Motor neuron (in vitro differentiated cells): ENCODE measurements at regions not wholly inside any gene's neighbourhood (a gene's known extent, or its start where the extent isn't known, plus 50 kb on each side); places are given as distances from the start of the nearest gene placed in this dataset.

ENCODE experiments used
- ATAC-seq, 8 experiments: fragments of 200-7000 bp; cut with Tn5 transposase; replicated peaks in 6 of 8; 2 replicates each; pipeline ENCODE4 v1.8.0; 2021; ENCODE audit warnings: mild to moderate bottlenecking in 8 of 8, moderate library complexity in 8 of 8
- H3K27ac ChIP-seq, 2 donors: fragments of 250-450 bp; sonication (Bioruptor Pico); 2 replicates each; pipeline ENCODE4 v1.9.0; 2021; ENCODE audit warnings: antibody characterized with exemption in 2 of 2, mild to moderate bottlenecking in 2 of 2, moderate library complexity in 1 of 2
- H3K4me1 ChIP-seq, 2 donors: fragments of 250-450 bp; sonication (Bioruptor Pico); replicated peaks in 1 of 2; 2 replicates each; pipeline ENCODE4 v1.6.1; 2021; ENCODE audit warnings: antibody characterized with exemption in 2 of 2, mild to moderate bottlenecking in 2 of 2, moderate library complexity in 1 of 2
- H3K4me3 ChIP-seq, 5 donors: fragments of 250-450 bp; sonication (Bioruptor Pico); 2 replicates each; pipeline ENCODE4 v1.9.0; 2021; ENCODE audit warnings: antibody characterized with exemption in 5 of 5, mild to moderate bottlenecking in 5 of 5, moderate library complexity in 4 of 5
- WGBS, 10 experiments: fragments of 450-650 bp; shearing (Covaris generic); methylation state at CpG; one replicate each; pipeline ENCODE4 v1.0.0; 2022; 5-methylcytosine and 5-hydroxymethylcytosine counted together
- in situ Hi-C, 9 experiments: fragments of 400-800 bp; cut with MboI; loops; one replicate each; pipeline ENCODE4 v1.15.0; 2021; ENCODE audit warnings: low sequenced_read_pairs in 9 of 9, low pct_unique_long_range_greater_than_20kb in 2 of 9; ENCODE audit not compliant: unreplicated experiment in 9 of 9

DNA sequence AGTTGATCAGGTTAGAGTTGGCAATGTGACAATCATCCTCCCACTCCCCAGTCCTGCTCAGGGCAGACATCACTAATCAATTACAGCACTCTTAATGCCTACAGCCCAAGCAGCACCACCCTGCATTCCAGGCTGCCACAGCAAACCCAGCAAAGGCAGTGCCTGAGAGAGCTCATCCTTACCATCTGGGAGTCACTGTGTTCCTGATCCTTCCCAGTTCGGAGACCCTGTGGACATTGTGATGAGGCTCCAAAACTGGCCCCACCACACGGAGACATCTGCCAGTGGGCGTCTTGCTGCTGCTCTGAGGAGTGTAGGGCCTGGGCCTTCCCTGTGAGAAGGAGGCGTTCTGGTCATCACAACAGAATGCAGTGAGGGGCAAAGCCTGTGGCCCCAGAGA is 216.5 kb upstream of the CST7 start:
- in situ Hi-C loops = no loop called here
- 17 to 93% methylated on average over 1 to 3 of the region's 4 CpGs; no CpG with 5 or more reads in 8 of the 10 experiments for WGBS, 10 experiments
- H3K27ac ChIP-seq = no peak overlapping the region
- no peaks in the 10 kb centered on the region for H3K4me1 ChIP-seq
- ATAC-seq = no peak
- no peak overlapping the region for H3K4me3 ChIP-seq

DNA sequence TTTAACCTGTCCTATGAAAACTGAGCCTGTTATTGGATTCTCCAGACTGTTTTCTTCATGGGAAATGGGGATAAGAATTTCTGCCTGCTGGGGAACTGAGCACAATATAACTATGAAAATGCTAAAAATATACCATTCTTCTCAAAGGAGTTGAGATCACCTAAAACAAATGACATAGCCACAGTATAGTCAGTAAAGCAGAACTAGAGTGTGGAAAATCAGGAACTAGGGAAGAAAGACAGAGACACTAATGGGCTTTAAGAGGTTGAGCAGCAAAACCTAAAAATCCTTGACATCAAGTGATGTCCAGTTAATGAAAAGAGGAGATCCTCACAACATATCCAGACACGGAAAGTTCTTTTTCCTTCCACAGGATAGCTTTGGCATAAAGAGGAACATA is 215.7 kb upstream of the CST7 start:
- no peak for ATAC-seq
- Histone ChIP-seq H3K4me1 (no peaks in the 10 kb centered on the region), H3K27ac (no peak overlapping the region), H3K4me3 (no peak overlapping the region)
- in situ Hi-C loops = no loop called here
- 13 to 100% (median 80%) methylated on average over 1 of the region's 1 CpG; no CpG with 5 or more reads in 3 of the 10 experiments for WGBS, 10 experiments

DNA sequence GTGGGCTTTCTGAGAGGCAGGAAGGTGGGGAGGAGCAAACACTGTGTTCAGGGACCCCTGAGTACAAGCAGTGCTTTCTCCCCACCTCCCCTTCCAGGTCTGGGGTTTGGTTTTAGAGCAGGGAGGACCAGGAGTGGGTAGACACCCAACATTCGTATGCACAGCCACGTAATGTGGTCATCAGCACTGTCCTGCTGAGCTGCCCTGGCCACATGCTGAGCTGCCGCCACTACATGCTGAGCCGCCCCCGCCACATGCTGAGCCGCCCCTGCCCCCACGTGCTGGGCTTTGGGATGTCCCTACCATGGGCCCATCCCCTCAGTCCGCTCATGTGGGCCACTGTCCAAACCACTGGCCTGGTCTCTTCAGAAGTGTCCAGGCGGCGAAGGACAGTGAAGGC is 214.9 kb upstream of the CST7 start:
- ATAC-seq = no peak
- 100% methylated on average over 1 of the region's 10 CpGs; no CpG with 5 or more reads in 8 of the 10 experiments for WGBS, 10 experiments
- H3K4me1 ChIP-seq = no peaks in the 10 kb centered on the region
- in situ Hi-C loops = no loop called here
- no peak overlapping the region for H3K4me3 ChIP-seq
- no peak overlapping the region for H3K27ac ChIP-seq

DNA sequence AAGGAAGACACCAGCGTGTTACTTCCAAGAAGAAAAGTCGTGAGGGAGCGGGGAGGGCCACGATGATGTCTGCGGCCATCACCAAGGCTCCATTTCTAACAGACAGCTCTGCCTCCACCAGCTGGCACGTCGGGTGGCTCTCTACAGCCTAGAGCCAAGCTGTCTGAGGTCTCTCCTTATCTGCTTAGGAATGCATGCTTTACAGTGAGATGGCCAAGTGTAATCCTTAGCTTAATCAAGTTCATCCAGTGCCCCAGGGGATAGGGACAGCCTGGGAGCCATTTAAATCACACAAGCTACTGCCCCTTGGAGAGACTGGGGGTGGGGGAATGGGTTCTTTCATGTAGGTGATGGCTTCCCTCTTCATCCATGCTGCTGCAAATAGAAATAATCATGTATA is 213.8 kb upstream of the CST7 start:
- no peak for ATAC-seq
- Histone ChIP-seq H3K4me1 (no peaks in the 10 kb centered on the region), H3K4me3 (no peak overlapping the region), H3K27ac (no peak overlapping the region)
- WGBS, 10 experiments = 0 to 80% (median 40%) methylated on average over 1 to 3 of the region's 7 CpGs; no CpG with 5 or more reads in 5 of the 10 experiments
- in situ Hi-C loops = no loop called here

DNA sequence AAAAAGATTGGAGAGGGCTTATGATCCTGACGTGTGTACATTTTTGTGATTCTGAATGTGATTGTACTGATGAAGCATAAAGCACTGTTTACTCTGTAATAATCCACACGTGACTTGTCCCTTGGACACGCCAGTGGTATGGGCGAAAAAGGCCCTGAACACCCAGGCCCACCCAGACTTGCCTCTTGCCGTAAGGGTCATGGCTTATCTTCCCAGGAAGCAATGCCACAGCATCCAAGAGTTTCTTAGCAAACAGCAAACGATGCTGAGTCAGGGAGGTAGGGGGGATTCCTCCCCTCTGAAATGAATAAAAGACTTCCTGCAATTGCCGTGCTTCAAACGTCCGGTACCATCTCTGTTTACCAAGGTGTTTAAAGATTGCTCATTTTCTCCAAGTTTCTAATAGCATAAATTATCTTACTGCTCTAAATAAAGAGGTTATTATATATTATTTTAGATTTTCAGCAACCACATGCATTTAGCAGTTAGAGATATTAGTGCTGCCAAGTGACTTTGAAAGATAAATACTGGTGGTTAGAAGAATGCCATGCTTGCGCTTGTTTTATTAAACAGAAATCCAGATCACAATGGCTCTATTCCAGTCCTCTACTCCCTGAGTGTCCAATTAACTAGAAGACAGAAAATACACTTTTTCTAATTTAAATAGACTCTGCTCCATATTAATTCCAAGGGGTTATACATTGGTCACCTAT is 212.8 kb upstream of the CST7 start:
- in situ Hi-C loops = no loop called here
- no peak for ATAC-seq
- 29 to 72% (median 40%) methylated on average over 2 to 7 of the region's 10 CpGs; no CpG with 5 or more reads in 3 of the 10 experiments for WGBS, 10 experiments
- no peak overlapping the region for H3K27ac ChIP-seq
- H3K4me3 ChIP-seq = no peak overlapping the region
- H3K4me1 ChIP-seq = no peaks in the 10 kb centered on the region

DNA sequence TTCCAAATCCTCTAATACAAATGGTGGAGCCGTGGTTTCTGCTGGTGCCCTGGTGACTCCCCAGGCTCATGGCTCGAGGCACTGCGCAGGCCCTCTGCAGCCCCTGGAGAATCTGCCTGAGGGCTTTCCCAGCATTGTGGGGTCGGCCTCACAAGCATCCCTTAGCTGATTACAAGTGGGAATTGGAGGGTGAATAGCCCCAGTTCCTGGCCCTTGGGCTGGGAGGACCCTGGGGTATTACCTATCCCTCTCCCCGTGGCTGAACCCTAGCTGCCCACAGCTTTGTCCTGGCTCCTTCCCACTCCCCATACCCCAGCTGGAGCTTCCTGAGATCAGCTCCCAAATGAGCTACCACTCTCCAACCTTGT is 212.2 kb upstream of the CST7 start:
- in situ Hi-C loops = no loop called here
- Histone ChIP-seq H3K4me3 (no peak overlapping the region), H3K27ac (no peak overlapping the region), H3K4me1 (no peaks in the 10 kb centered on the region)
- ATAC-seq = no peak
- whole genome bisulfite sequencing, 10 experiments = 43 to 100% (median 71%) methylated on average over 1 to 3 of the region's 5 CpGs; no CpG with 5 or more reads in 7 of the 10 experiments

DNA sequence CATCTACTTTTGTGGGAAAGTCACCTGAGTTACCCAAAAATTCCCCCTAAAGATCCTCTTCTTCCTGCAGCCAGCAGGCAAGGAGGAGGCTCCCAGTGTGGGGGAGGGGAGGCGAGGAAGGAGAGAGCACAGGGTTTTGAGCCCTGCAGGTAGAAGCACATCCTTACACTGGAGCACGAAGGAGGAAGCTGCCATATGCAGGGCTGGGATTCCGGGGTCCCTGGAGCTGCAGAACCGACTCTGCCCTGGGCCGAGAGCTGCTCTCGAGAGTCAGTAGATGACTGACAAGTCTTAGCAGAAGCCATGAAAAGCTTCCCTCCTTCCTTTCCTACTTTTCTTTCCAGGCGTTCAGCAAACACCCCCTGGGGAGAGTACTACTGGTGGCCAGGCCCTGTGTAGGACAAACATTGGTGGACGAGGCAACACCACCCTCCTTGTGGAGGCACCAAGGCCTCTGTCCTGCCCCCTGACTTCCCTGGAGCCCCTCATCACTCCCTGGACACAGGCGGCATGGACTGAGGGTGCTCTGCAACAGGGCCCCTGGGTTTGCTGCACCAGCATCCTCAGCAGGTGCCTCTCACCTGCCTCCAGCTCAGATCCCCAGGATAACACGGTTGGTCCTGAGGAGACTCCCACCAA is 211.7 kb upstream of the CST7 start:
- Histone ChIP-seq H3K4me3 (no peak overlapping the region), H3K4me1 (no peaks in the 10 kb centered on the region), H3K27ac (no peak overlapping the region)
- in situ Hi-C loops = no loop called here
- 50 to 90% (median 80%) methylated on average over 1 to 6 of the region's 10 CpGs; no CpG with 5 or more reads in 5 of the 10 experiments for WGBS, 10 experiments
- no peak for ATAC-seq

DNA sequence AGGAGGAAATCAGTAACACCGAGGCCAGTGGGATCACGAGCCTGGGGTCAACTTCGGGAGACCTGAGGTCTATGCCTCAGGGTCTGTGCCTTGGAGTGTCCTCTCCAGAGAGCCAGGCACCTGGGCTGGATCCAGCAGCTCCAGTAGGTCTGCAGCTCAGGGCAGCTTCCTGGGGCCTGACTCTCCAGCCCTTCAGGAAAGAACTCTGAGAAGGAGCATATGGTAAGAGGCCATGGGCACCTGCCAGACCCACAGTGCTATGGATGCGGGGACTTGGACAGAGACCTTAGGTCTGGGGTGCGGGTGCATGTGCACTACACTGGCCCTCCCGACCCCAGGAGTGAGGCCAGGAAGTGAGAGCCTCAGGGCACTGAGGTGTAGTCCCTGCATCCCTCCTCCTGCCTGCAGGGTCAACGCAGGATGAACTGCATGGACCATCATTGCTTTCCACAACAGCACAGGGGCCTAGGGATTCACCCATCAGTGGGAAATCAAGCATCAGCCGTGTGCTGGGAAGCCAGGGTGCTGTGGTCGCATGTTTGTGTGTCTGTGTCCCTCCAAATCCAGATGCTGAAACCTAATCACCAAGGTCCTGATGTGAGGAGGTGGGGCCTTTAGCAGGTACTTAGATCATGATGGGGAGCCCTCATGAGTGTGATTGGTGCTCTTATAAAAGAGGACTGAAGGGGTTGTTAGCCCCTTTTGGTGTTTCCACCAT is 210.9 kb upstream of the CST7 start:
- in situ Hi-C loops = no loop called here
- Histone ChIP-seq H3K27ac (no peak overlapping the region), H3K4me3 (no peak overlapping the region), H3K4me1 (no peaks in the 10 kb centered on the region)
- no peak for ATAC-seq
- 40 to 100% (median 69%) methylated on average over 2 to 3 of the region's 9 CpGs; no CpG with 5 or more reads in 5 of the 10 experiments for WGBS, 10 experiments

DNA sequence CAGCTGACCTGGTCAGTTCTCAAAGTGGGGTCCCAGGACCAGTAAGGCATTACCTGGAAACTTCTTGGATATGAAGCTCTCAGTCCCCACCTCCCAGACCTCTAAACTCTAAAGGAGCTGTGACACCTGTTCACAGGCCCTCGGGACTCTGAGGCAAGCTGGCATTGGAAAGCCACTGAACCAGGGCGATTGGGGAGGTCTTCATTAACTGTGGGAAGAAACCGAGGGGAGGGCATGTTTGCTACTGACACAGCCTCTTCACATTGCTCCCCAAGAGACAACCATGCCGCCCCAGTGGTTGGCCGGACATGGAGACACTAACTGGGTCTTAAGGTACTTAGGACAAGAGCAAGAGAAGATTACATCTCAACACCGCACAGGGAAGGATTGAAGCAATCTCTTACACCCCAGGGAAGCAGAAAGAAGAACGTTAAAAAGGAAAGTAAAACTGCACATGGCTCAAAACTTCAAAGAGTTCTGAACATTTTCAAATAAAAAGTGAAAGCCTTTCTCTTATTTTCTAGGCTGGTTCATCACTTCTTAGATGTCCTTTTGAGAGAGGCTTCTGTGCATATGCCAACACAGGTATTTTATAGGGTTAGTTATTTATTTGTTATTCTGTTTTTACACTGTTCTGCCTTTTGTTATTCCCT is 210.0 kb upstream of the CST7 start:
- H3K4me1 ChIP-seq = no peaks in the 10 kb centered on the region
- no peak overlapping the region for H3K4me3 ChIP-seq
- no peak for ATAC-seq
- no peak overlapping the region for H3K27ac ChIP-seq
- 0 to 88% (median 72%) methylated on average over 1 to 7 of the region's 7 CpGs; no CpG with 5 or more reads in 1 of the 10 experiments for WGBS, 10 experiments
- in situ Hi-C loops = no loop called here

DNA sequence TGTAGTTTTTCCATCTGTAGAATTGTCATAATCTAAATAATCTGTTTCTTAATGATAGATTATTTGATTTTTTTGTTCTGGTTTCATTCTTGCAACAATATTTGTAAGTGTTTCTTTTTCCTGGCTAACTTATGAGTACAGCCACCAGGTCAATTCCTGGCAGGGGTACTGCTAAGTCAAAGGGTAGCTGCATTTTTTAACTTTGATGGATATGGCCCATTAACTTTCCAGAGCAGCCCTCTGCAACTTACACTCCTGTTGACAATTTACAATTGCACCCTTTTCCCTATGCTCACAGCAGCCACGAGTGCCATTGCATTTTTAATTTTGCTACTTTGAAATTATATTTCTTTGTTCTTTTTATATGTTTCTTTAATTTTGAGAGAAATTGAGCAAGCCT is 209.3 kb upstream of the CST7 start:
- in situ Hi-C loops = no loop called here
- H3K4me1 ChIP-seq = no peaks in the 10 kb centered on the region
- 0 to 22% (median 12%) methylated on average over 1 of the region's 1 CpG; no CpG with 5 or more reads in 1 of the 10 experiments for WGBS, 10 experiments
- no peak for ATAC-seq
- no peak overlapping the region for H3K4me3 ChIP-seq
- no peak overlapping the region for H3K27ac ChIP-seq

DNA sequence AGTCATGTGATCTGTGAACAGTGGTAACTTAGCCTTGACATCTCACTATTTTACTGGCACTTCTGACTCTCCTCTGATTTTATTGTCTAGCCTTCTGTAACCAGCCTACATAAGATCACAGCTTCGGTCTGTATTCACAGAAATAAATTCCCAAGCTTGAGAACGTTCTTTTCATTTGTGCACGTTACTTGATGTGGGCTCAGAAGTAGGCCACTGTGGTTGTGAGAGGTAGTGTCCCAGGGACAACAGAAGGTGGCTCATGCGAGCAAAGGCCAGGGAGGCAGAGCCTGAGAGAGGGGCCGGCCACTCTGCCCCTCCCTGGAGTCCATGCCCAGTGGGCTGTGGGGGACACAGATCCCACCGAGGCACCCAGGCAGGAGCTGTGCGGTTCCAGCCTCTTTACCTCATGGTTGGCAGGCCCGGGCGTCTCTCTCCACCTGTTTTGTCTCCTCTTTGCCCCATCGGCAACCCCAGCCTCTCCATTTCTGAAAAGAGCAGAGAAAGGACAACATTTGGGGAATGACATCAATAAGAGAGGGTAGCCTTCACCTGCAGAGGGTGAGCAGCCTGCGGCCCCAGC is 207.5 kb upstream of the CST7 start:
- H3K27ac ChIP-seq = no peak overlapping the region
- no peak overlapping the region for H3K4me3 ChIP-seq
- WGBS, 10 experiments = 50 to 95% (median 83%) methylated on average over 1 to 8 of the region's 11 CpGs; no CpG with 5 or more reads in 4 of the 10 experiments
- ATAC-seq = no peak
- no peaks in the 10 kb centered on the region for H3K4me1 ChIP-seq
- in situ Hi-C loops = no loop called here

DNA sequence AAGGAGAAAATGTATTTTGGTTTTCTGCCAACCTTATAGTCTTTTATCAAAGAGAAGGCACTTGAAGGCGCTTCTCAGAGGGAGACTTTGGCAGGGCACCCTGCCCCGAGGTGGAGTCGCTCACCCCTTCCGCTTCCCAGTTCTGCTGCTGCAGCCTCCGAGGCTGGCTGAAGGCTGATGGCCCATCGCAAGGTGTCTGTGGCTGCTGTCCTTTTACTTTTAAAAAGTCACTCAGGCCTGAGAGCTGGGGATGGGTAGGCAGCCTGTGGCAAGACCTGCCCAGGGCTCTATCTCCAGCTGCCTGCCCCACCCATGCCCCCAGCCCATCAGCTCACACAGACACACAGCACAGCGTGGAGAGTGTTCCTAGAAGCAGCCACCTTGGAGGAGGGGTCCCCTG is 206.6 kb upstream of the CST7 start:
- Histone ChIP-seq H3K4me3 (no peak overlapping the region), H3K4me1 (no peaks in the 10 kb centered on the region), H3K27ac (no peak overlapping the region)
- 28 to 100% methylated on average over 1 to 2 of the region's 7 CpGs; no CpG with 5 or more reads in 8 of the 10 experiments for WGBS, 10 experiments
- no peak for ATAC-seq
- in situ Hi-C loops = no loop called here

DNA sequence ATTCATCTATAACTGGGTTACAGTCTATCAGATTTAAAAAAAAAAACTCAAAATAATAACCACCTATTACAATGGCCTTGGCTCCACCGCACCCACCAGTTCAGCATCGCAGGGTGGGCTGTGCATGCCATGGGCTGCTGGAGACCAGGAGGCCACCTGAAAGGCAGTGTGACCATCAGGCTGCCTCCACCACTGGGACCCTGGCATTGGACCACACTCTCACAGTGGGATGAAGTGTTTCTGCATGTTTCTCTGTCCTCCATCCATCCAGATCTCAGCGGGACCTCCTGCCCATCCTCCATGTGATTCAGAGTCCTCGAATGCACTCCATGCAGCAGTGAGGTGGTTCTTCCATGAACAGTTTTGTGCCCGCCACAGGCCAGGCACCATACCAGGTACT is 206.1 kb upstream of the CST7 start:
- 10 to 100% (median 90%) methylated on average over 1 to 3 of the region's 5 CpGs; no CpG with 5 or more reads in 4 of the 10 experiments for WGBS, 10 experiments
- Histone ChIP-seq H3K4me1 (no peaks in the 10 kb centered on the region), H3K27ac (no peak overlapping the region), H3K4me3 (no peak overlapping the region)
- in situ Hi-C loops = no loop called here
- ATAC-seq = no peak
